ENCODE measurements at regions not wholly inside any gene's neighbourhood (a gene's known extent, or its start where the extent isn't known, plus 50 kb on each side); places are given as distances from the start of the nearest gene placed in this dataset.

DNA sequence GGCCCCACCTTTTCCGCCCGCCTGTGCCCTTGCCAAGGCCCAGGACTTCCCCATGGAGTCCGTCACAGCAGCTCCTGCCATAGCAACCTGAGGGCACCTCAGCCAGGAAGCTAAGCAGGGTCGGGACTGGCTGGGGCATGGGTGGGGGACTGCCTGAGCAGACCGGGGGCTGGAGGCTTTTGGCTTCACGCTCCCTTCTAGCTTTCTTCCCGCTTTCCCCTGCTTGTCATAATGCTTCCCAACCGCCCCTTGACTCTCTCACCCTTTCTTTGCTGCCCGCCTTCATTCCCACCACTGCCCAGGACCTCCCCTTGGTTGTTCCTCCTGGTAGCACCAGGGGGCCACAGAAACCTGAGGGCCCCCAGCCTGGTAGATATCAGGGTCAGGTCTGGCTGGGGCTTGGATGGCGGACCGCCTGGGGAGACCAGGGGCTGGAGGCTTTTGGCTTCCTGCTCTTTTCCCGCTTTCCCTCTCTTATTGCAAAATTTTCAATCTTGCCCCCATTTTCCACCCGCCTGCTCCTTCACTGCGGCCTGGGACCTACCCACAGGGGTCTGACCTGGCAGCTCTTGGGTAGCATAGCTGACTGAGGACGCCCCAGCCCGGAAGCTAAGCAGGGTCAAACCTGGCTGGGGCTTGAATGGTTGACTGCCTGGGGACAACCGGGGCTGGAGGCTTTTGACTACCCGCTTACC lies 2287.7 kb downstream of the TP53TG3F start:
- TF ChIP-seq, protein P1, sequence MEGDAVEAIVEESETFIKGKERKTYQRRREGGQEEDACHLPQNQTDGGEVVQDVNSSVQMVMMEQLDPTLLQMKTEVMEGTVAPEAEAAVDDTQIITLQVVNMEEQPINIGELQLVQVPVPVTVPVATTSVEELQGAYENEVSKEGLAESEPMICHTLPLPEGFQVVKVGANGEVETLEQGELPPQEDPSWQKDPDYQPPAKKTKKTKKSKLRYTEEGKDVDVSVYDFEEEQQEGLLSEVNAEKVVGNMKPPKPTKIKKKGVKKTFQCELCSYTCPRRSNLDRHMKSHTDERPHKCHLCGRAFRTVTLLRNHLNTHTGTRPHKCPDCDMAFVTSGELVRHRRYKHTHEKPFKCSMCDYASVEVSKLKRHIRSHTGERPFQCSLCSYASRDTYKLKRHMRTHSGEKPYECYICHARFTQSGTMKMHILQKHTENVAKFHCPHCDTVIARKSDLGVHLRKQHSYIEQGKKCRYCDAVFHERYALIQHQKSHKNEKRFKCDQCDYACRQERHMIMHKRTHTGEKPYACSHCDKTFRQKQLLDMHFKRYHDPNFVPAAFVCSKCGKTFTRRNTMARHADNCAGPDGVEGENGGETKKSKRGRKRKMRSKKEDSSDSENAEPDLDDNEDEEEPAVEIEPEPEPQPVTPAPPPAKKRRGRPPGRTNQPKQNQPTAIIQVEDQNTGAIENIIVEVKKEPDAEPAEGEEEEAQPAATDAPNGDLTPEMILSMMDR (IDR thresholded peaks at IDR 0.05) = no peak
- no peak for TF ChIP-seq ZFX (IDR thresholded peaks at IDR 0.05; ENCODE audit: borderline replicate concordance)
- H3K27ac ChIP-seq = no peak overlapping the region

DNA sequence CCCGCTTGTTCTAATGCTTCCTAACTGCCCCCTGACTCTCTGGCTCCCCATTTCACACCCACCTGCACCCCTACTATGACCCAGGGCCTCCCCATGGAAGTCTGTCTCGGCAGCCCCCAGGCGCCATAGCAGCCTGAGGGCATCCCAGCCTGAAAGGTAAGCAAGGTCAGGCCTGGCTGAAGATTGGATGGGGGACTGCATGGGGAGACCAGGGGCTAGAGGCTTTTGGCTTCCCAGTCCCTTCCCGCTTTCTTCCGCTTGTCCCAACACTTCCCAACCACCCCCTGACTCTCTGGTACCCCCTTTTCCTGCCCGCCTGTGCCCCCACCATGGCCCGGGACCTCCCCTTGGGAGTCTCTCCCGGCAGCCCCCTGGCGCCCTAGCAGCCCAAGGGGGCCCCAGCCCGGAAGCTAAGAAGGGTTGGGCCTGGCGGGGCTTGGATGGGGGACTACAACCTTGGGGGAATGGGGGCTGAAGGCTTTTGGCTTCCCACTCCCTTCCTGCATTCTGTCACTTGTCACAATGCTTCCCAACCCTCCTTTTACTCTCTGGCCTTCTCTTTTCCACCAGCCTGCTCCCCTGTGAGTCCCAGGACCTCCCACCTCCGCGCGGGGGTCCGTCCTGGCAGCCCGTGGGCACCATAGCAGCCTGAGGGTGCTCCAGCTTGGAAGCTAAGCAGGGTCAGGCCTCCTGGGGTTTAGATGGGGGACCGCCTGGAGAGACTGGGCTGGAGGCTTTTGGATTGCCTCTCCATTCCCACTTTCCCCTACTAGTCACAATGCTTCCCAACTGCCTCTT lies 2288.4 kb downstream of the TP53TG3F start:
- TF ChIP-seq, protein P1 (IDR thresholded peaks at IDR 0.05) = no peak
- TF ChIP-seq ZFX (IDR thresholded peaks at IDR 0.05; ENCODE audit: borderline replicate concordance) = no peak
- H3K27ac ChIP-seq = no peak overlapping the region

- no peak overlapping the region for H3K27ac ChIP-seq
- TF ChIP-seq, protein P1 (IDR thresholded peaks at IDR 0.05) = no peak
- no peak for TF ChIP-seq ZFX (IDR thresholded peaks at IDR 0.05; ENCODE audit: borderline replicate concordance)
Observed at GRCh38 chr16:35748621-35749252, 2289.3 kb downstream of the TP53TG3F start.

DNA sequence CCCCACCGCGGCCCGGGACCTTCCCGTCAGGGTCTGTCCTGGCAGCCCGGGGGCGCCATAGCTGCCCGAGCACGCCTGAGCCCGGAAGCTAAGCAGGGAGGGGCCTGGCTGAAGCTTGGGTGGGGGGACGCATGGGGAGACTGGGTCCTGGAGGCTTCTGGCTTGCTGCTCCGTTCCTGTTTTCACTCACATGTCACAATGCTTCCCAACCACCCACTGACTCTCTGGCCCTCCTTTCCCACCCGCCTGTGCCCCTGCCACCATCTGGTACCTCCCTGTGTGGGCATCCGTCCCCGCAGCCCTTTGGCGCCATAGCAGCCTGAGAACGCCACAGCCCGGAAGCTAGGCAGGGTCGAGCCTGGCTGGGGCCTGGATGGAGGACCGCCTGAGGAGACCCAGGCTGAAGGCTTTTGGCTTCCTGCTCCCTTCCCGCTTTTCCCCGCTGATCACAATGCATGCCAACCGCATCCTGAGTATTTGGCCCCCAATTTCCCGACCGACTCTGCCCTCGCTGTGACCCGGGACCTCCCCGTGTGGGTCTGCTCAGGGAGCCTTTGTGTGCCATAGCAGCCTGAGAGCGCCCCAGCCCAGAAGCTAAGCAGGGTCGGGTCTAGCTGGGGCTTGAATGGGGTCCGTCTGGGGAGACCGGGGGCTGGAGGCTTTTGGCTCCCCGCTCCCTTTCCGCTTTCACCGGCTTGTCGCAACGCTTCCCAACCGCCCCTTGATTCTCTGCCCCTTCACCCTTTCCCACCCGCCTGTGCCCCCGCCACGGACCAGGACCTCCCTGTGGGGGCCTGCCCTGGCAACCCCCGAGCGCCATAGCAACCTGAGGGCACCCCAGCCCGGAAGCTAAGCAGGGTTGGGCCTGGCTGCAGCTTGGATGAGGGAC lies 2290.1 kb downstream of the TP53TG3F start:
- no peak overlapping the region for H3K27ac ChIP-seq
- no peak for TF ChIP-seq ZFX (IDR thresholded peaks at IDR 0.05; ENCODE audit: borderline replicate concordance)
- TF ChIP-seq, protein P1 (IDR thresholded peaks at IDR 0.05) = no peak

GRCh38 chr16:35750157-35750689 lies 2290.8 kb downstream of the TP53TG3F start:
- TF ChIP-seq, protein P1 (IDR thresholded peaks at IDR 0.05) = no peak
- no peak for TF ChIP-seq ZFX (IDR thresholded peaks at IDR 0.05; ENCODE audit: borderline replicate concordance)
- no peak overlapping the region for H3K27ac ChIP-seq

GRCh38 chr16:35750701-35751104 lies 2291.3 kb downstream of the TP53TG3F start:
- no peak overlapping the region for H3K27ac ChIP-seq
- TF ChIP-seq, protein P1 (IDR thresholded peaks at IDR 0.05) = no peak
- no peak for TF ChIP-seq ZFX (IDR thresholded peaks at IDR 0.05; ENCODE audit: borderline replicate concordance)
